Neural progenitor cell (in vitro differentiated cells): ENCODE measurements at regions not wholly inside any gene's neighbourhood (a gene's known extent, or its start where the extent isn't known, plus 50 kb on each side); places are given as distances from the start of the nearest gene placed in this dataset.
A peak's percentile ranks its signal among the peaks of the same experiment; 100 is the strongest.

Experiments used
- DNase-seq: peaks from one replicate; pipeline ENCODE4 v3.0.0-alpha.2; 2016; ENCODE audit warnings: low spot score
- H2AFZ ChIP-seq: fragments of 200-600 bp; sonication (generic); replicated peaks from 2 replicates; pipeline ENCODE4 v1.6.1; 2016; ENCODE audit warnings: antibody characterized with exemption
- H3F3A ChIP-seq: fragments of 200-600 bp; sonication (generic); 2 replicates; pipeline ENCODE4 v1.6.1; 2016; ENCODE audit warnings: antibody characterized with exemption, low read depth
- H3K27ac ChIP-seq: fragments of 200-600 bp; sonication (generic); 2 replicates; pipeline ENCODE4 v1.5.1; 2016; ENCODE audit warnings: mild to moderate bottlenecking
- H3K27me3 ChIP-seq: fragments of 200-600 bp; sonication (generic); 2 replicates; pipeline ENCODE4 v1.6.1; 2016; ENCODE audit warnings: mild to moderate bottlenecking, moderate library complexity
- H3K36me3 ChIP-seq: fragments of 200-600 bp; sonication (generic); 2 replicates; pipeline ENCODE4 v1.5.1; 2016
- H3K4me1 ChIP-seq: fragments of 200-600 bp; sonication (generic); 2 replicates; pipeline ENCODE4 v1.6.1; 2016; ENCODE audit warnings: mixed run types
- H3K4me2 ChIP-seq: fragments of 200-600 bp; sonication (generic); 2 replicates; pipeline ENCODE4 v1.6.1; 2016
- H3K4me3 ChIP-seq: fragments of 200-600 bp; sonication (generic); 2 replicates; pipeline ENCODE4 v1.5.1; 2016
- H3K79me2 ChIP-seq: fragments of 200-600 bp; sonication (generic); 2 replicates; pipeline ENCODE4 v1.6.1; 2016; ENCODE audit warnings: low read depth
- H3K9ac ChIP-seq: fragments of 200-600 bp; sonication (generic); 2 replicates; pipeline ENCODE4 v1.6.1; 2016
- H3K9me3 ChIP-seq: fragments of 200-600 bp; sonication (generic); 2 replicates; pipeline ENCODE4 v1.5.1; 2016; ENCODE audit warnings: low read depth
- H4K20me1 ChIP-seq: fragments of 200-600 bp; sonication (generic); 2 replicates; pipeline ENCODE4 v1.6.1; 2016; ENCODE audit warnings: low read depth
- H3K27ac Mint-ChIP-seq: 3 replicates; pipeline ENCODE4 v1.8.0; 2021; ENCODE audit warnings: mixed read lengths
- H3K27me3 Mint-ChIP-seq: 2 replicates; pipeline ENCODE4 v1.8.0; 2022; ENCODE audit warnings: low read depth, mild to moderate bottlenecking, inconsistent platforms, moderate library complexity, mixed read lengths; ENCODE audit not compliant: insufficient read depth
- H3K36me3 Mint-ChIP-seq: 3 replicates; pipeline ENCODE4 v1.8.0; 2021; ENCODE audit warnings: mixed read lengths
- H3K4me1 Mint-ChIP-seq: 3 replicates; pipeline ENCODE4 v1.8.0; 2021; ENCODE audit warnings: mixed read lengths
- H3K4me3 Mint-ChIP-seq: 3 replicates; pipeline ENCODE4 v1.8.0; 2021; ENCODE audit warnings: mild to moderate bottlenecking, moderate library complexity, mixed read lengths
- H3K9me3 Mint-ChIP-seq: 3 replicates; pipeline ENCODE4 v1.8.0; 2020; ENCODE audit warnings: mixed read lengths
- EZH2 ChIP-seq: fragments of 200-600 bp; sonication (generic); IDR thresholded peaks from 2 replicates; pipeline ENCODE4 v1.6.1; 2017; ENCODE audit warnings: antibody characterized with exemption, mild to moderate bottlenecking, moderate library complexity
- EZH2phosphoT487 ChIP-seq: fragments of 200-600 bp; sonication (generic); IDR thresholded peaks from 2 replicates; pipeline ENCODE4 v1.6.1; 2017; ENCODE audit warnings: antibody characterized with exemption
- TF ChIP-seq, protein P1 (sequence below): fragments of 200-600 bp; sonication (generic); IDR thresholded peaks from 2 replicates; pipeline ENCODE4 v1.5.1; 2017; ENCODE audit warnings: antibody characterized with exemption, mild to moderate bottlenecking

GRCh38 chr16:54862529-54862928 is 68.1 kb upstream of the IRX5 start:
- Histone ChIP-seq H4K20me1 (no peaks in the 10 kb centered on the region), H2AFZ (peak overlapping the region; percentile 36), H3K9me3 (no peaks in the 10 kb centered on the region), H3F3A (no peaks in the 10 kb centered on the region), H3K4me2 (no peak overlapping the region), H3K4me1 (no peaks in the 10 kb centered on the region), H3K4me3 (no peak overlapping the region), H3K79me2 (no peaks in the 10 kb centered on the region), H3K9ac (no peak overlapping the region), H3K27me3 (no peaks in the 10 kb centered on the region), H3K36me3 (no peaks in the 10 kb centered on the region), H3K27ac (no peak overlapping the region)
- no peak overlapping the region for H3K27ac Mint-ChIP-seq
- H3K27me3 Mint-ChIP-seq, result no peaks in the 10 kb centered on the region
- no peak overlapping the region for H3K4me3 Mint-ChIP-seq
- DNase-seq, result peak; percentile 12
- peaks cover 4% of the 10 kb centered on the region for H3K36me3 Mint-ChIP-seq
- H3K4me1 Mint-ChIP-seq, result peaks cover 5% of the 10 kb centered on the region
- TF ChIP-seq, protein P1, sequence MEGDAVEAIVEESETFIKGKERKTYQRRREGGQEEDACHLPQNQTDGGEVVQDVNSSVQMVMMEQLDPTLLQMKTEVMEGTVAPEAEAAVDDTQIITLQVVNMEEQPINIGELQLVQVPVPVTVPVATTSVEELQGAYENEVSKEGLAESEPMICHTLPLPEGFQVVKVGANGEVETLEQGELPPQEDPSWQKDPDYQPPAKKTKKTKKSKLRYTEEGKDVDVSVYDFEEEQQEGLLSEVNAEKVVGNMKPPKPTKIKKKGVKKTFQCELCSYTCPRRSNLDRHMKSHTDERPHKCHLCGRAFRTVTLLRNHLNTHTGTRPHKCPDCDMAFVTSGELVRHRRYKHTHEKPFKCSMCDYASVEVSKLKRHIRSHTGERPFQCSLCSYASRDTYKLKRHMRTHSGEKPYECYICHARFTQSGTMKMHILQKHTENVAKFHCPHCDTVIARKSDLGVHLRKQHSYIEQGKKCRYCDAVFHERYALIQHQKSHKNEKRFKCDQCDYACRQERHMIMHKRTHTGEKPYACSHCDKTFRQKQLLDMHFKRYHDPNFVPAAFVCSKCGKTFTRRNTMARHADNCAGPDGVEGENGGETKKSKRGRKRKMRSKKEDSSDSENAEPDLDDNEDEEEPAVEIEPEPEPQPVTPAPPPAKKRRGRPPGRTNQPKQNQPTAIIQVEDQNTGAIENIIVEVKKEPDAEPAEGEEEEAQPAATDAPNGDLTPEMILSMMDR, result no peak
- TF ChIP-seq EZH2, result no peak
- no peak for TF ChIP-seq EZH2phosphoT487
- peaks cover 10% of the 10 kb centered on the region for H3K9me3 Mint-ChIP-seq

DNA sequence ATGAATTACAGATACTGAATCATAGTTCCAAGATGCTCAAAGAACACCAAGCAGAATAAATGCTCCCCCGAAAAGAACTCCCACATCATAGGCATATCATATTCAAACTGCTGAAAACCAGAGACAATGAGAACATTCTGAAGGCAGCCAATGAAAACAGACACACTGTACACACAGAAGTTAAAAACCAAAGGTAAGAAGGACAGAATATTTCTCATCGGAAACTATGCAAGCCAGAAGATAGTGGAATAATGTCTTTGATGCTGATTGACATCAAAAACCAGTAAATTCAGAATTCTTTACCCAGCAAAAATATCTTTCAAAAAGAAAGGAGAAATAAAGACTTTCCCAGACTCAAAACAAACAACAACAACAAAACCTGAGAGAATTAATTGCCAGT is 73.8 kb upstream of the IRX5 start:
- Histone ChIP-seq H3K27ac (no peak overlapping the region), H3K4me3 (no peak overlapping the region), H2AFZ (no peak overlapping the region), H3K9me3 (peaks cover 9% of the 10 kb centered on the region), H3K9ac (no peak overlapping the region), H3F3A (no peaks in the 10 kb centered on the region), H4K20me1 (no peaks in the 10 kb centered on the region), H3K27me3 (no peaks in the 10 kb centered on the region), H3K4me1 (no peaks in the 10 kb centered on the region), H3K36me3 (no peaks in the 10 kb centered on the region), H3K4me2 (no peak overlapping the region), H3K79me2 (no peaks in the 10 kb centered on the region)
- Mint-ChIP-seq H3K27ac (no peak overlapping the region), H3K4me1 (no peaks in the 10 kb centered on the region), H3K9me3 (peaks cover 12% of the 10 kb centered on the region), H3K4me3 (no peak overlapping the region), H3K36me3 (no peaks in the 10 kb centered on the region), H3K27me3 (peaks cover 5% of the 10 kb centered on the region)
- TF ChIP-seq, protein P1, result no peak
- no peak for TF ChIP-seq EZH2phosphoT487
- TF ChIP-seq EZH2, result no peak
- no peak for DNase-seq

- no peak for DNase-seq
- H3K36me3 Mint-ChIP-seq, result peaks cover 2% of the 10 kb centered on the region
- H3K27ac ChIP-seq, result no peak overlapping the region
- H3K4me3 Mint-ChIP-seq, result no peak overlapping the region
- H2AFZ ChIP-seq, result no peak overlapping the region
- no peak overlapping the region for H3K9ac ChIP-seq
- no peak overlapping the region for H3K4me2 ChIP-seq
- no peak overlapping the region for H3K27ac Mint-ChIP-seq
- no peaks in the 10 kb centered on the region for H3F3A ChIP-seq
- no peaks in the 10 kb centered on the region for H3K79me2 ChIP-seq
- no peaks in the 10 kb centered on the region for H4K20me1 ChIP-seq
- no peak for TF ChIP-seq EZH2
- TF ChIP-seq, protein P1, result no peak
- TF ChIP-seq EZH2phosphoT487, result no peak
- H3K9me3 ChIP-seq, result peaks cover 5% of the 10 kb centered on the region
- no peaks in the 10 kb centered on the region for H3K4me1 ChIP-seq
- H3K27me3 ChIP-seq, result no peaks in the 10 kb centered on the region
- no peaks in the 10 kb centered on the region for H3K36me3 ChIP-seq
- H3K4me1 Mint-ChIP-seq, result peaks cover 8% of the 10 kb centered on the region
- H3K27me3 Mint-ChIP-seq, result peaks cover under 1% of the 10 kb centered on the region
- no peak overlapping the region for H3K4me3 ChIP-seq
- H3K9me3 Mint-ChIP-seq, result peaks cover 16% of the 10 kb centered on the region
Measured at GRCh38 chr16:54847609-54848008, 83.1 kb upstream of the IRX5 start.

GRCh38 chr16:54847207-54847606 is 83.5 kb upstream of the IRX5 start:
- Mint-ChIP-seq H3K27me3 (no peaks in the 10 kb centered on the region), H3K27ac (no peak overlapping the region), H3K4me3 (no peak overlapping the region), H3K4me1 (peaks cover 8% of the 10 kb centered on the region), H3K9me3 (peaks cover 18% of the 10 kb centered on the region), H3K36me3 (peaks cover 2% of the 10 kb centered on the region)
- H3K4me2 ChIP-seq, result no peak overlapping the region
- no peak overlapping the region for H3K4me3 ChIP-seq
- no peaks in the 10 kb centered on the region for H4K20me1 ChIP-seq
- H3K27me3 ChIP-seq, result no peaks in the 10 kb centered on the region
- no peaks in the 10 kb centered on the region for H3F3A ChIP-seq
- DNase-seq, result no peak
- H3K9ac ChIP-seq, result no peak overlapping the region
- H3K36me3 ChIP-seq, result no peaks in the 10 kb centered on the region
- H3K27ac ChIP-seq, result no peak overlapping the region
- H3K9me3 ChIP-seq, result peaks cover 6% of the 10 kb centered on the region
- H3K4me1 ChIP-seq, result no peaks in the 10 kb centered on the region
- no peak overlapping the region for H2AFZ ChIP-seq
- H3K79me2 ChIP-seq, result no peaks in the 10 kb centered on the region
- TF ChIP-seq EZH2phosphoT487 (no peak), EZH2 (no peak)
- TF ChIP-seq, protein P1, result no peak
